DND-41 (cell line): ENCODE measurements at regions not wholly inside any gene's neighbourhood (a gene's known extent, or its start where the extent isn't known, plus 50 kb on each side); places are given as distances from the start of the nearest gene placed in this dataset.
A peak's percentile ranks its signal among the peaks of the same experiment; 100 is the strongest.

Experiments
- ATAC-seq: fragments of 200-7000 bp; cut with Tn5 transposase; 3 replicates; pipeline ENCODE4 v1.9.1; 2021; ENCODE audit warnings: low read depth; ENCODE audit not compliant: insufficient read depth
- DNase-seq: peaks from one replicate; pipeline ENCODE4 v3.0.0-alpha.2; 2020
- H2AFZ ChIP-seq: 2 replicates; pipeline ENCODE4 v1.6.0; 2012; ENCODE audit warnings: low read depth, low read length
- H3K27ac ChIP-seq: 2 replicates; pipeline ENCODE4 v1.5.1; 2012; ENCODE audit warnings: low read length, inconsistent platforms
- H3K27me3 ChIP-seq: fragments of 200-600 bp; sonication (generic); 2 replicates; pipeline ENCODE4 v1.6.0; 2012; ENCODE audit warnings: low read length, mild to moderate bottlenecking, inconsistent platforms; ENCODE audit not compliant: insufficient read depth, poor library complexity
- H3K36me3 ChIP-seq: 2 replicates; pipeline ENCODE4 v1.5.1; 2012; ENCODE audit warnings: low read length, inconsistent platforms; ENCODE audit not compliant: insufficient read depth
- H3K4me1 ChIP-seq: 2 replicates; pipeline ENCODE4 v1.5.1; 2012; ENCODE audit warnings: mild to moderate bottlenecking, low read length; ENCODE audit not compliant: insufficient read depth
- H3K4me2 ChIP-seq: 2 replicates; pipeline ENCODE4 v1.6.0; 2012; ENCODE audit warnings: mild to moderate bottlenecking, moderate library complexity, low read length, inconsistent platforms; ENCODE audit not compliant: insufficient read depth
- H3K4me3 ChIP-seq, 2 experiments: fragments of 200-600 bp in 1 of 2; shearing (Covaris generic) in 1 of 2; 2 replicates each; pipeline ENCODE4 v1.5.1; 2012 to 2016; ENCODE audit warnings: inconsistent platforms in 2 of 2, low read length in 2 of 2, mild to moderate bottlenecking in 2 of 2, low read depth in 1 of 2, moderate library complexity in 1 of 2
- H3K79me2 ChIP-seq: 2 replicates; pipeline ENCODE4 v1.6.0; 2012; ENCODE audit warnings: low read length, inconsistent platforms; ENCODE audit not compliant: insufficient read depth
- H3K9ac ChIP-seq: 2 replicates; pipeline ENCODE4 v1.6.0; 2012; ENCODE audit warnings: low read depth, mild to moderate bottlenecking, inconsistent platforms, low read length, moderate library complexity
- H3K9me3 ChIP-seq: 2 replicates; pipeline ENCODE4 v1.5.1; 2012; ENCODE audit warnings: low read length, moderate library complexity, mild to moderate bottlenecking, inconsistent platforms; ENCODE audit not compliant: insufficient read depth, severe bottlenecking
- H4K20me1 ChIP-seq: 2 replicates; pipeline ENCODE4 v1.6.0; 2012; ENCODE audit warnings: low read length; ENCODE audit not compliant: insufficient read depth
- CTCF ChIP-seq: IDR thresholded peaks from 2 replicates; pipeline ENCODE4 v1.5.1; 2012; ENCODE audit warnings: borderline replicate concordance, low read length, moderate library complexity, mild to moderate bottlenecking; ENCODE audit not compliant: poor library complexity, severe bottlenecking; ENCODE audit errors: extremely low read depth
- EZH2 ChIP-seq: IDR thresholded peaks from 3 replicates; pipeline ENCODE4 v1.6.1; 2012; ENCODE audit warnings: borderline replicate concordance, low read depth, mild to moderate bottlenecking, moderate library complexity, low read length, inconsistent platforms; ENCODE audit not compliant: severe bottlenecking

- ATAC-seq (no peak), DNase-seq (no peak)
- Histone ChIP-seq H3K4me3 (no peak overlapping the region), H3K4me1 (no peaks in the 10 kb centered on the region), H3K4me2 (no peak overlapping the region), H2AFZ (no peak overlapping the region), H4K20me1 (no peaks in the 10 kb centered on the region), H3K79me2 (no peaks in the 10 kb centered on the region), H3K36me3 (no peaks in the 10 kb centered on the region), H3K9ac (no peak overlapping the region), H3K27ac (no peak overlapping the region), H3K9me3 (no peaks in the 10 kb centered on the region), H3K27me3 (peaks cover 5% of the 10 kb centered on the region)
- no peak for TF ChIP-seq EZH2
- TF ChIP-seq CTCF: no peak
These were observed 235.6 kb upstream of the CHD6 start for GRCh38 chr20:41853806-41854205.

- TF ChIP-seq CTCF (peak; percentile 23), EZH2 (no peak)
- no peak overlapping the region for H2AFZ ChIP-seq
- H4K20me1 ChIP-seq: no peaks in the 10 kb centered on the region
- H3K4me1 ChIP-seq: no peaks in the 10 kb centered on the region
- no peak overlapping the region for H3K9ac ChIP-seq
- H3K4me3 ChIP-seq: no peak overlapping the region
- H3K27me3 ChIP-seq: peaks cover 8% of the 10 kb centered on the region
- H3K4me2 ChIP-seq: no peak overlapping the region
- H3K79me2 ChIP-seq: no peaks in the 10 kb centered on the region
- DNase-seq (no peak), ATAC-seq (no peak)
- no peak overlapping the region for H3K27ac ChIP-seq
- no peaks in the 10 kb centered on the region for H3K9me3 ChIP-seq
- no peaks in the 10 kb centered on the region for H3K36me3 ChIP-seq
These were observed 230.0 kb upstream of the CHD6 start for GRCh38 chr20:41848180-41848579.

- Histone ChIP-seq H3K36me3 (no peaks in the 10 kb centered on the region), H2AFZ (no peak overlapping the region)
- ATAC-seq: no peak
These were observed 219.6 kb upstream of the CHD6 start for GRCh38 chr20:41837669-41838224.

More at GRCh38 chr20:41837669-41838224, 219.6 kb upstream of the CHD6 start:
- no peak overlapping the region for H3K4me3 ChIP-seq
- no peaks in the 10 kb centered on the region for H3K4me1 ChIP-seq
- no peak for DNase-seq
- H3K9me3 ChIP-seq: no peaks in the 10 kb centered on the region
- H3K79me2 ChIP-seq: no peaks in the 10 kb centered on the region
- H3K9ac ChIP-seq: no peak overlapping the region
- H3K4me2 ChIP-seq: no peak overlapping the region
- TF ChIP-seq CTCF (no peak), EZH2 (no peak)
- H3K27me3 ChIP-seq: peaks cover 22% of the 10 kb centered on the region
- H4K20me1 ChIP-seq: no peaks in the 10 kb centered on the region
- no peak overlapping the region for H3K27ac ChIP-seq
